A172 (cell line): ENCODE measurements at regions not wholly inside any gene's neighbourhood (a gene's known extent, or its start where the extent isn't known, plus 50 kb on each side); places are given as distances from the start of the nearest gene placed in this dataset.
A peak's percentile ranks its signal among the peaks of the same experiment; 100 is the strongest.

ENCODE experiments used
- DNase-seq: peaks from one replicate; pipeline ENCODE4 v3.0.0-alpha.2; 2015; ENCODE audit warnings: low spot score

- no peak for DNase-seq
Measured at GRCh38 chr6:118761645-118762044, 110.3 kb upstream of the CEP85L start.

GRCh38 chr6:118758946-118759345, 107.6 kb upstream of the CEP85L start:
- DNase-seq, result no peak

- no peak for DNase-seq
Measured at GRCh38 chr6:118755941-118756646, 104.7 kb upstream of the CEP85L start.

- no peak for DNase-seq
Measured at GRCh38 chr6:118752803-118753202, 101.4 kb upstream of the CEP85L start.

- no peak for DNase-seq
Measured at GRCh38 chr6:118751072-118751471, 99.7 kb upstream of the CEP85L start.

- no peak for DNase-seq
Measured at GRCh38 chr6:118750143-118750542, 98.8 kb upstream of the CEP85L start.

- peak; percentile 22 for DNase-seq
Measured at GRCh38 chr6:118748311-118749062, 97.1 kb upstream of the CEP85L start.

GRCh38 chr6:118746825-118747174, 95.4 kb upstream of the CEP85L start:
- no peak for DNase-seq

GRCh38 chr6:118746145-118746824, 94.9 kb upstream of the CEP85L start:
- no peak for DNase-seq

GRCh38 chr6:118745156-118745555, 93.8 kb upstream of the CEP85L start:
- no peak for DNase-seq

GRCh38 chr6:118744261-118744941, 93.0 kb upstream of the CEP85L start:
- DNase-seq, result no peak

- no peak for DNase-seq
Measured at GRCh38 chr6:118743746-118744145, 92.4 kb upstream of the CEP85L start.

GRCh38 chr6:118740372-118740771, 89.0 kb upstream of the CEP85L start:
- peak; percentile 42 for DNase-seq

- DNase-seq, result peak; percentile 4
Measured at GRCh38 chr6:118739696-118740353, 88.4 kb upstream of the CEP85L start.

- DNase-seq, result no peak
Measured at GRCh38 chr6:118736440-118736839, 85.0 kb upstream of the CEP85L start.

- DNase-seq, result no peak
Measured at GRCh38 chr6:118735320-118735719, 83.9 kb upstream of the CEP85L start.

GRCh38 chr6:118725944-118726343, 74.6 kb upstream of the CEP85L start:
- peak; percentile 5 for DNase-seq

GRCh38 chr6:118724211-118724610, 72.8 kb upstream of the CEP85L start:
- DNase-seq, result no peak

- DNase-seq, result no peak
Measured at GRCh38 chr6:118722829-118723813, 71.7 kb upstream of the CEP85L start.

- DNase-seq, result no peak
Measured at GRCh38 chr6:118720125-118720473, 68.7 kb upstream of the CEP85L start.
